Gastroesophageal sphincter (tissue), 4 donors: ENCODE measurements at regions not wholly inside any gene's neighbourhood (a gene's known extent, or its start where the extent isn't known, plus 50 kb on each side); places are given as distances from the start of the nearest gene placed in this dataset.

Experiments
- ATAC-seq: fragments of 150-250 bp; one replicate; pipeline ENCODE4 v1.9.1; 2016; ENCODE audit warnings: mild to moderate bottlenecking, moderate library complexity
- H3K27ac ChIP-seq, 4 donors: fragments of 200-600 bp; sonication (generic) in 3 of 4; 1 replicate in 3 of 4; 2 replicates in 1 of 4; pipeline ENCODE4 v1.5.1; 2016 to 2019
- H3K27me3 ChIP-seq: fragments of 200-600 bp; sonication (generic); one replicate; pipeline ENCODE4 v1.5.1; 2019
- H3K36me3 ChIP-seq, 2 donors: fragments of 200-600 bp; sonication (generic); one replicate each; pipeline ENCODE4 v1.5.1; 2019; ENCODE audit warnings: control low read depth in 1 of 2
- H3K4me1 ChIP-seq, 3 donors: fragments of 200-600 bp; sonication (generic); 1 replicate in 2 of 3; 2 replicates in 1 of 3; pipeline ENCODE4 v1.5.1; 2016 to 2019; ENCODE audit warnings: control low read depth in 2 of 3
- H3K4me3 ChIP-seq, 2 donors: fragments of 200-600 bp; sonication (generic); one replicate each; pipeline ENCODE4 v1.5.1; 2019; ENCODE audit warnings: mild to moderate bottlenecking in 1 of 2, moderate library complexity in 1 of 2
- H3K9me3 ChIP-seq, 3 donors: fragments of 200-600 bp; sonication (generic); one replicate each; pipeline ENCODE4 v1.5.1; 2017 to 2019; ENCODE audit warnings: control low read depth in 2 of 3
- EP300 ChIP-seq: sonication (generic); formaldehyde crosslinking; IDR thresholded peaks from one replicate; pipeline ENCODE4 v1.6.1; 2017; ENCODE audit warnings: antibody characterized with exemption, mild to moderate bottlenecking
- POLR2A ChIP-seq, 2 donors: fragments of 450-650 bp; IDR thresholded peaks; one replicate each; pipeline ENCODE4 v1.6.1; 2017; ENCODE audit warnings: antibody characterized with exemption in 2 of 2, mild to moderate bottlenecking in 2 of 2, moderate library complexity in 1 of 2
- POLR2AphosphoS5 ChIP-seq: sonication (generic); formaldehyde crosslinking; IDR thresholded peaks from one replicate; pipeline ENCODE4 v1.6.1; 2017; ENCODE audit warnings: antibody characterized with exemption
- WGBS, 2 donors: methylation state at CpG; one replicate each; pipeline ENCODE4 v1.1.5; 2018; ENCODE audit warnings: low coverage in 1 of 2; 5-methylcytosine and 5-hydroxymethylcytosine counted together
- TF ChIP-seq, protein P1 (sequence below), 4 experiments: fragments of 200-600 bp in 2 of 4; fragments of 450-650 bp in 2 of 4; sonication (generic) in 1 of 4; IDR thresholded peaks; one replicate each; pipeline ENCODE4 v1.5.1; 2017 to 2019; ENCODE audit warnings: antibody characterized with exemption in 4 of 4, mild to moderate bottlenecking in 2 of 4, moderate library complexity in 2 of 4

DNA sequence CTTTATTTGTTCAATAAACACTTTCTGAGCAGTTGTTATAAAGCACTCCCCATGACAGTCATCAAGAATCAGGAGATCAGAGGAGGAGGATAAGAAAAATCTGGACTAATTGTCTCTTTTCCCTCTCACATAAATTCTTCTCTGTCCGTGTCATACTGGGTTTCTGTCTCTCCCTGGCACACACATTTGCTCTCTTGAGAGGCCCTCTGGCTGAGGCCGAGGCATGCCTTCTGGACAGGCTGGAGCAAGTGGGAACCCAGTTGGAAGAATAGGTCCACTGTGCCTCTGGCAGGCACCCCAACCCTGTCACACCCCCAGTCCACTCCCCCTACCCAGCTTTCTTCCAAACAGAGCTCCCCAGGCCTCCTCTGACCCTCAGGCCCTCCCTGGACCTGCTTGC is 315.8 kb downstream of the UACA start:
- Histone ChIP-seq H3K27ac (no peak overlapping the region), H3K36me3 (no peaks in the 10 kb centered on the region), H3K9me3 (no peaks in the 10 kb centered on the region), H3K4me3 (no peak overlapping the region), H3K4me1 (peaks cover 0 to 7% (median 0%) of the 10 kb centered on the region in 3 donors), H3K27me3 (peaks cover 20% of the 10 kb centered on the region)
- no peak for ATAC-seq
- 58 to 69% methylated on average over 1 to 2 of the region's 2 CpGs for WGBS, 2 donors
- no peak for TF ChIP-seq POLR2AphosphoS5
- TF ChIP-seq EP300, result no peak

DNA sequence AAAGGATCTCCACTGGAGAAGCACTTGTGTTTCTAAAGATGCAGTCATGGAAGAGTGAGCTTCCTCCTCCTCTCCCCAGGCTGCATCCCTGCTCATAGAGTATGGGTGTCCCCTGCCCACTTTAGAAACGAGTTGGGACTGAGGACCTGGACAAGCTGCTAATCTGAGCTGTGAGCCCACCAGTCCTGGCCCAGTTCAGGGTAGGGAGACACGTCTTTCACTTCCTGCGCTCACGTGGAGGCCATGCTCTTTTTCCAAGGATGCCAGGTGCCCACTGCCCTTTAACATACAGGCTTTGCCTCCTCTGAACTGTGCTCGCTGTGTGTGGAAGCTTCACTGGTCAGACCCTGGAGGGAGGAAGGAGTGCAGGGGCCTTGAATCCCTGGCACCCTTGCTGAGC is 316.3 kb downstream of the UACA start:
- Histone ChIP-seq H3K4me3 (no peak overlapping the region), H3K27me3 (peaks cover 19% of the 10 kb centered on the region), H3K27ac (no peak overlapping the region), H3K4me1 (peaks cover 0 to 7% (median 0%) of the 10 kb centered on the region in 3 donors), H3K9me3 (no peaks in the 10 kb centered on the region), H3K36me3 (no peaks in the 10 kb centered on the region)
- ATAC-seq, result no peak
- WGBS, 2 donors, result 72 to 83% methylated on average over 3 to 4 of the region's 5 CpGs
- TF ChIP-seq EP300 (no peak), POLR2AphosphoS5 (no peak), POLR2A (IDR thresholded peaks at IDR 0.05) (no peak)
- TF ChIP-seq, protein P1, sequence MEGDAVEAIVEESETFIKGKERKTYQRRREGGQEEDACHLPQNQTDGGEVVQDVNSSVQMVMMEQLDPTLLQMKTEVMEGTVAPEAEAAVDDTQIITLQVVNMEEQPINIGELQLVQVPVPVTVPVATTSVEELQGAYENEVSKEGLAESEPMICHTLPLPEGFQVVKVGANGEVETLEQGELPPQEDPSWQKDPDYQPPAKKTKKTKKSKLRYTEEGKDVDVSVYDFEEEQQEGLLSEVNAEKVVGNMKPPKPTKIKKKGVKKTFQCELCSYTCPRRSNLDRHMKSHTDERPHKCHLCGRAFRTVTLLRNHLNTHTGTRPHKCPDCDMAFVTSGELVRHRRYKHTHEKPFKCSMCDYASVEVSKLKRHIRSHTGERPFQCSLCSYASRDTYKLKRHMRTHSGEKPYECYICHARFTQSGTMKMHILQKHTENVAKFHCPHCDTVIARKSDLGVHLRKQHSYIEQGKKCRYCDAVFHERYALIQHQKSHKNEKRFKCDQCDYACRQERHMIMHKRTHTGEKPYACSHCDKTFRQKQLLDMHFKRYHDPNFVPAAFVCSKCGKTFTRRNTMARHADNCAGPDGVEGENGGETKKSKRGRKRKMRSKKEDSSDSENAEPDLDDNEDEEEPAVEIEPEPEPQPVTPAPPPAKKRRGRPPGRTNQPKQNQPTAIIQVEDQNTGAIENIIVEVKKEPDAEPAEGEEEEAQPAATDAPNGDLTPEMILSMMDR (IDR thresholded peaks at IDR 0.05), result no peak

DNA sequence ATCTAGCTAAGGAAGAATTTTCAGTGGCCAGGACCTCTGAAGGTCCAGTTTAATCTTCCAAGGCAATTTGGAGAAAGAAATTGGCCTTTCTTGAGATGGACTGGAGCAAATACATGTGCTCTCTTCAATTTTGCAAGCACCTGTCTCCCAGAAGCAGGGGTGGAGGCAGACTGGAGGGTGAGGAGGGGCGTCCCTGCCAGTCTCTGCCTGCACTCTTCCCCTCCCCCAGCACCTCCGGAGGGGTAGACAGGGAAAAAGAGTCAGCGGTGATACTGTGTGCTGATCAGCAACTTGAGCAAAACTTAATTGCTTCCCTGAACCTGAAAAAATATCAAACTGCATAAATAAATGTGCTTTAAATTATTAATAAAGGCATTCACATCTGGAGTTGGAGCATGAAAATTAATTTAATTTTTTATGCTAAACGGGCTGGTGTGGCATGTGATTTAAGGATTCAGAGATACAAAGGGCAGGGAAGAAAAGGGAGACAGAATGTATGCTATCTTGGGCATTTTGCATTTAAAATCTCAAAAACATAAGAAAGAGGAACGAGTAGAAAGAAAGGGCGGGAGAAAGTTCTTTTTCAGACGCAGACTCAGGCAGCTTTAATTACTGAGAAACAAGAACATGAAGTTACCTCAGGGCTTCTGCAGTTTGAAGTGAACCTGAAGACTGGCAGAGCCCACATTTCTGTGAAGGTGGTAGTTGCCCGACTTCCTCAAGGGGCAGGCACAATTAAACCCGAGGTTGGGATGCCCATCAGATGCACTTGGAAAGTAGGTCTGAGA is 319.7 kb downstream of the UACA start:
- Histone ChIP-seq H3K36me3 (no peaks in the 10 kb centered on the region), H3K9me3 (no peaks in the 10 kb centered on the region), H3K4me3 (no peak overlapping the region), H3K27me3 (peaks cover 29% of the 10 kb centered on the region), H3K4me1 (peaks cover 0 to 7% (median 0%) of the 10 kb centered on the region in 3 donors), H3K27ac (no peak overlapping the region)
- no peak for ATAC-seq
- WGBS, 2 donors, result 68 to 90% methylated on average over 2 to 6 of the region's 9 CpGs
- TF ChIP-seq POLR2A (IDR thresholded peaks at IDR 0.05) (no peak), EP300 (no peak), POLR2AphosphoS5 (no peak)
- TF ChIP-seq, protein P1 (IDR thresholded peaks at IDR 0.05), result no peak

DNA sequence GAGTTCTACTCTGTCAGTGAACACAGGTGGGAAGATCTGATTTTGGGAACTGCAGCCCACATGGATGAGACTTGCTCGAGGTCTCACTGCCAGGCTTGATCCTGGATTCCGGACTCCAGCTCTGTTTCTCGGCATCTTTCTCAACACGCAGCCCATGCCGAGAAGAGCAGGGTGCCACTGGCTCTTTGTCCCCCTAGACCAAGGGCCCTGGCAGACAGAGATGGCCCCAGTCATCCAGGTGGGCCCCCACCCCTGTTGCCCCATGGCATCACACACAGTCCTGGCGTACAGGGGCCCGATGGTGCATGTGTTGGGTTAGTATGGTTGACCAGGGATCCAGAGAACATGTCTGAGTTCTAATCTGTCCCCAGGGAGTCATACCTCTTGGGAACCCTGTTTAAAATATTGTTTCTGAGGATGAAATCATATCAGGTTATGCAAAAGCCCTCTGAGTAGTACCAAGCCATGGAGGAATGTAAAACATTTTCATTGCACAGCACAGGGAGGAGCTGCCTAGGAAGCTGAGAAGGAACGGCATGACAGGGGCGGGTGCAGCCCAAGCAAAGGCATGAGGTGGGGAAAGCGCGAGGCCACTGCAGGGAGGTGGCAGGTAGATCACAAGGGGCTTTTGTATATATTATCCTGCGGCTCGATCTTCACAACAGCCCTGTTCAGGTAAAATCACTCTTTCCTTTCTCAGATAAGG is 320.6 kb downstream of the UACA start:
- TF ChIP-seq, protein P1 (IDR thresholded peaks at IDR 0.05), result no peak
- TF ChIP-seq POLR2A (IDR thresholded peaks at IDR 0.05), result no peak
- no peak for TF ChIP-seq EP300
- TF ChIP-seq POLR2AphosphoS5, result no peak
- ATAC-seq, result no peak

DNA sequence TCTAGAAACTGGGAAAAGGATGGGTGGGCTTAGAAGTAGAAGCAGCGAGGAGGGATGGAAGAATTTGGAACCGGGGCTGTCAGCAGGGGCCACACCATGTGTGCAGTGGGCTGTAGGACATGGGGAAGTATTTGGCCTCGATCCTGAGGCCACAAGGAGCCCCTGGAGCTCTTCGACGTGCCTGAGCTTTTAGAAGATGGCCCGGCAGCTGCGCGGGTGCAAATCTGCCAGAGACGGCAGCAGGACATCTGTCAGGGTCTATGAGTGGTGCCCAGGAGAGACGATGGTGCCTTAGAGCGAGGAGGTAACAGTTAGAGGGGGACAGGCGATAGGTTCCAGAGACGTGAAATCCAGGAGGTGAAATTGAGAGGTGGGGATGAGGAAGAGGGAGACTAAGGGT is 321.1 kb downstream of the UACA start:
- Histone ChIP-seq H3K36me3 (no peaks in the 10 kb centered on the region), H3K4me3 (no peak overlapping the region), H3K9me3 (no peaks in the 10 kb centered on the region), H3K4me1 (no peaks in the 10 kb centered on the region), H3K27me3 (peaks cover 21% of the 10 kb centered on the region), H3K27ac (no peak overlapping the region)
- TF ChIP-seq POLR2AphosphoS5 (no peak), POLR2A (IDR thresholded peaks at IDR 0.05) (no peak), EP300 (no peak)
- TF ChIP-seq, protein P1 (IDR thresholded peaks at IDR 0.05), result no peak
- 85 to 91% methylated on average over 11 of the region's 13 CpGs for WGBS, 2 donors
- ATAC-seq, result no peak

More for the DNA sequence above, 320.6 kb downstream of the UACA start:
- Histone ChIP-seq H3K36me3 (no peaks in the 10 kb centered on the region), H3K27me3 (peaks cover 26% of the 10 kb centered on the region), H3K4me3 (no peak overlapping the region), H3K4me1 (peaks cover 0 to 2% (median 0%) of the 10 kb centered on the region in 3 donors), H3K9me3 (no peaks in the 10 kb centered on the region), H3K27ac (no peak overlapping the region)
- 79 to 88% methylated on average over 2 to 13 of the region's 13 CpGs for WGBS, 2 donors
